HepG2 (cell line): ENCODE measurements at regions not wholly inside any gene's neighbourhood (a gene's known extent, or its start where the extent isn't known, plus 50 kb on each side); places are given as distances from the start of the nearest gene placed in this dataset.

ENCODE experiments used
- ATAC-seq: fragments of 200-7000 bp; cut with Tn5 transposase; 3 replicates; pipeline ENCODE4 v1.9.1; 2020; ENCODE audit warnings: mild to moderate bottlenecking, moderate library complexity
- BruUV-seq: library from RNA; stranded (reverse); fragments of 400-500 nt; replicated peaks from 2 replicates; lab custom pipeline; 2021; lab: Mats Ljungman, UMichigan
- CTCF ChIA-PET: fragments of 300-600 bp; formaldehyde crosslinking; extraction: SDS; loops from one replicate; lab custom pipeline; 2021; ENCODE audit warnings: low total read pairs, inconsistent platforms, low intra/inter-chr PET ratio; lab: Yijun Ruan, JAX
- POLR2A ChIA-PET: fragments of 350-600 bp; sonication (Branson Sonifier 250); formaldehyde crosslinking; loops from one replicate; lab custom pipeline; 2020; ENCODE audit warnings: antibody characterized with exemption, inconsistent platforms; lab: Yijun Ruan, JAX
- DNase-seq: peaks from one replicate; pipeline ENCODE4 v3.0.0-alpha.2; 2015; ENCODE audit warnings: low spot score
- FAIRE-seq: peaks from 3 replicates; lab custom pipeline; 2011; peaks lifted over from hg19 to GRCh38; lab: Jason Lieb, UNC
- H2AFZ ChIP-seq: one replicate; pipeline ENCODE4 v1.6.1; 2011; ENCODE audit warnings: low read length, inconsistent platforms
- H3K27ac ChIP-seq: fragments of 300-600 bp; 3 replicates; pipeline ENCODE4 v1.8.0; 2011; ENCODE audit warnings: mixed run types, mild to moderate bottlenecking, mixed read lengths, low read length, inconsistent platforms; ENCODE audit not compliant: insufficient read depth; ENCODE audit errors: extremely low read length
- H3K27me3 ChIP-seq, 2 experiments: fragments of 200-600 bp in 1 of 2; 2 replicates in 1 of 2; 3 replicates in 1 of 2; pipeline versions ENCODE4 v1.6.0 to v1.8.0; 2011; ENCODE audit warnings: low read length in 2 of 2, mild to moderate bottlenecking in 2 of 2, moderate library complexity in 2 of 2, inconsistent platforms in 1 of 2; ENCODE audit not compliant: insufficient read depth in 2 of 2, control insufficient read depth in 1 of 2
- H3K36me3 ChIP-seq, 2 experiments: fragments of 200-600 bp in 1 of 2; replicated peaks in 1 of 2; 2 replicates in 1 of 2; 3 replicates in 1 of 2; pipeline versions ENCODE4 v1.5.1 to v1.8.0; 2011; ENCODE audit warnings: low read length in 2 of 2, inconsistent platforms in 1 of 2; ENCODE audit not compliant: insufficient read depth in 2 of 2, control insufficient read depth in 1 of 2
- H3K4me1 ChIP-seq: 2 replicates; pipeline ENCODE4 v1.5.1; 2012; ENCODE audit warnings: low read length, inconsistent platforms; ENCODE audit not compliant: insufficient read depth
- H3K4me2 ChIP-seq: 2 replicates; pipeline ENCODE4 v1.6.0; 2011; ENCODE audit warnings: low read depth, low read length, inconsistent platforms
- H3K4me3 ChIP-seq, 3 experiments: fragments of 200-600 bp in 1 of 3; sonication (generic), shearing (Covaris generic) in 1 of 3; replicated peaks in 1 of 3; 2 replicates each; pipeline ENCODE4 v1.5.1; 2011 to 2016; ENCODE audit warnings: low read length in 3 of 3, inconsistent platforms in 2 of 3, low read depth in 2 of 3, mild to moderate bottlenecking in 2 of 3, control low read depth in 1 of 3, mixed read lengths in 1 of 3; ENCODE audit not compliant: insufficient read depth in 1 of 3
- H3K79me2 ChIP-seq: one replicate; pipeline ENCODE4 v1.6.1; 2011; ENCODE audit warnings: low read length, inconsistent platforms; ENCODE audit not compliant: insufficient read depth
- H3K9ac ChIP-seq: 2 replicates; pipeline ENCODE4 v1.6.0; 2011; ENCODE audit warnings: mild to moderate bottlenecking, low read depth, low read length, inconsistent platforms; ENCODE audit not compliant: insufficient read depth
- H3K9me3 ChIP-seq: 2 replicates; pipeline ENCODE4 v1.5.1; 2012; ENCODE audit warnings: mild to moderate bottlenecking, low read length
- H4K20me1 ChIP-seq: 2 replicates; pipeline ENCODE4 v1.6.0; 2011; ENCODE audit warnings: inconsistent platforms, mild to moderate bottlenecking, low read length, moderate library complexity; ENCODE audit not compliant: insufficient read depth
- ATAD3A ChIP-seq: sonication (generic); formaldehyde crosslinking; IDR thresholded peaks from 2 replicates; pipeline ENCODE4 v1.4.0; 2020; ENCODE audit warnings: missing genetic modification reagents
- ELF3 ChIP-seq: IDR thresholded peaks from 2 replicates; pipeline ENCODE4 v1.6.1; 2016; ENCODE audit warnings: missing genetic modification reagents, missing compliant biosample characterization
- NR2F2 ChIP-seq: IDR thresholded peaks from 2 replicates; pipeline ENCODE4 v1.6.1; 2012; ENCODE audit warnings: low read depth, inconsistent platforms, borderline replicate concordance
- SIX4 ChIP-seq: sonication (generic); formaldehyde crosslinking; IDR thresholded peaks from 2 replicates; pipeline ENCODE4 v1.4.0; 2020; ENCODE audit warnings: missing genetic modification reagents
- ZNF124 ChIP-seq: sonication (generic); formaldehyde crosslinking; IDR thresholded peaks from 2 replicates; pipeline ENCODE4 v1.4.0; 2020; ENCODE audit warnings: missing genetic modification reagents
- ZNF205 ChIP-seq: IDR thresholded peaks from 2 replicates; pipeline ENCODE4 v1.6.1; 2018; ENCODE audit warnings: missing biosample characterization, missing genetic modification reagents
- ZNF30 ChIP-seq: sonication (generic); formaldehyde crosslinking; IDR thresholded peaks from 2 replicates; pipeline ENCODE4 v1.5.0; 2020; ENCODE audit warnings: mild to moderate bottlenecking, missing genetic modification reagents
- ZSCAN22 ChIP-seq: sonication (generic); formaldehyde crosslinking; IDR thresholded peaks from 2 replicates; pipeline ENCODE4 v1.4.0; 2020; ENCODE audit warnings: mild to moderate bottlenecking, missing genetic modification reagents
- WGBS: methylation state at CpG from one replicate; pipeline ENCODE4 v1.1.6; 2017; ENCODE audit warnings: low lambda C conversion rate; 5-methylcytosine and 5-hydroxymethylcytosine counted together
- in situ Hi-C: cut with HindIII; loops from 2 replicates; pipeline ENCODE4 v1.10.0; 2017; ENCODE audit warnings: low pct_unique_long_range_greater_than_20kb; ENCODE audit not compliant: extremely low pct_ligation_motif_present
- intact Hi-C: fragments of 100-400 bp; cut with micrococcal nuclease; formaldehyde crosslinking; loops from one replicate; pipeline ENCODE4 v1.10.0; 2022; ENCODE audit not compliant: unreplicated experiment
- TF ChIP-seq, protein P1 (sequence below), 2 experiments: sonication (generic) in 1 of 2; formaldehyde crosslinking in 1 of 2; IDR thresholded peaks; 2 replicates each; pipeline versions ENCODE4 v1.6.1 to v1.9.0; 2014 to 2022; ENCODE audit warnings: antibody characterized with exemption in 1 of 2, borderline replicate concordance in 1 of 2, inconsistent platforms in 1 of 2, low read depth in 1 of 2, missing genetic modification reagents in 1 of 2
- TF ChIP-seq, protein P2 (sequence below): sonication (generic); formaldehyde crosslinking; IDR thresholded peaks from 2 replicates; pipeline ENCODE4 v1.4.0; 2020; ENCODE audit warnings: mild to moderate bottlenecking, missing genetic modification reagents
- TF ChIP-seq, protein P3 (sequence below): sonication (generic); formaldehyde crosslinking; conservative IDR thresholded peaks from 2 replicates; pipeline ENCODE4 v1.5.0; 2020; ENCODE audit warnings: missing genetic modification reagents
- TF ChIP-seq, protein P4 (sequence below): sonication (generic); formaldehyde crosslinking; IDR thresholded peaks from 2 replicates; pipeline ENCODE4 v1.8.0; 2023; ENCODE audit warnings: mild to moderate bottlenecking, missing genetic modification reagents

GRCh38 chr18:43656547-43656946 is 379.3 kb upstream of the SYT4 start:
- peaks cover 35% of the 10 kb centered on the region for H3K9me3 ChIP-seq
- no peaks in the 10 kb centered on the region for H3K27me3 ChIP-seq
- H3K4me1 ChIP-seq = no peaks in the 10 kb centered on the region
- H3K36me3 ChIP-seq = no peaks in the 10 kb centered on the region
- H2AFZ ChIP-seq = no peak overlapping the region
- in situ Hi-C loops (no loop called here), intact Hi-C loops (no loop called here)
- CTCF ChIA-PET = no interaction called here
- POLR2A ChIA-PET = no interaction called here
- ATAC-seq (no peak), FAIRE-seq (no peak), DNase-seq (no peak)
- H4K20me1 ChIP-seq = no peaks in the 10 kb centered on the region
- no peak overlapping the region for H3K4me2 ChIP-seq
- H3K4me3 ChIP-seq = no peak overlapping the region
- 0% methylated on average over 2 of the region's 2 CpGs for WGBS
- H3K79me2 ChIP-seq = no peaks in the 10 kb centered on the region
- no peak overlapping the region for H3K9ac ChIP-seq
- H3K27ac ChIP-seq = no peak overlapping the region
- BruUV-seq = no TSS peak
- TF ChIP-seq, protein P1, sequence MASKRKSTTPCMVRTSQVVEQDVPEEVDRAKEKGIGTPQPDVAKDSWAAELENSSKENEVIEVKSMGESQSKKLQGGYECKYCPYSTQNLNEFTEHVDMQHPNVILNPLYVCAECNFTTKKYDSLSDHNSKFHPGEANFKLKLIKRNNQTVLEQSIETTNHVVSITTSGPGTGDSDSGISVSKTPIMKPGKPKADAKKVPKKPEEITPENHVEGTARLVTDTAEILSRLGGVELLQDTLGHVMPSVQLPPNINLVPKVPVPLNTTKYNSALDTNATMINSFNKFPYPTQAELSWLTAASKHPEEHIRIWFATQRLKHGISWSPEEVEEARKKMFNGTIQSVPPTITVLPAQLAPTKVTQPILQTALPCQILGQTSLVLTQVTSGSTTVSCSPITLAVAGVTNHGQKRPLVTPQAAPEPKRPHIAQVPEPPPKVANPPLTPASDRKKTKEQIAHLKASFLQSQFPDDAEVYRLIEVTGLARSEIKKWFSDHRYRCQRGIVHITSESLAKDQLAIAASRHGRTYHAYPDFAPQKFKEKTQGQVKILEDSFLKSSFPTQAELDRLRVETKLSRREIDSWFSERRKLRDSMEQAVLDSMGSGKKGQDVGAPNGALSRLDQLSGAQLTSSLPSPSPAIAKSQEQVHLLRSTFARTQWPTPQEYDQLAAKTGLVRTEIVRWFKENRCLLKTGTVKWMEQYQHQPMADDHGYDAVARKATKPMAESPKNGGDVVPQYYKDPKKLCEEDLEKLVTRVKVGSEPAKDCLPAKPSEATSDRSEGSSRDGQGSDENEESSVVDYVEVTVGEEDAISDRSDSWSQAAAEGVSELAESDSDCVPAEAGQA (IDR thresholded peaks at IDR 0.05; ENCODE audit: low read depth) = no peak
- TF ChIP-seq, protein P1 (CRISPR knock-in tag; IDR thresholded peaks at IDR 0.05; ENCODE audit: borderline replicate concordance) = no peak
- TF ChIP-seq ZSCAN22 (CRISPR knock-in tag) (no peak), ELF3 (CRISPR knock-in tag) (no peak), ATAD3A (CRISPR knock-in tag) (no peak), ZNF205 (no peak), NR2F2 (no peak), ZNF30 (CRISPR knock-in tag) (no peak), SIX4 (no peak), ZNF124 (no peak)
- TF ChIP-seq, protein P2, sequence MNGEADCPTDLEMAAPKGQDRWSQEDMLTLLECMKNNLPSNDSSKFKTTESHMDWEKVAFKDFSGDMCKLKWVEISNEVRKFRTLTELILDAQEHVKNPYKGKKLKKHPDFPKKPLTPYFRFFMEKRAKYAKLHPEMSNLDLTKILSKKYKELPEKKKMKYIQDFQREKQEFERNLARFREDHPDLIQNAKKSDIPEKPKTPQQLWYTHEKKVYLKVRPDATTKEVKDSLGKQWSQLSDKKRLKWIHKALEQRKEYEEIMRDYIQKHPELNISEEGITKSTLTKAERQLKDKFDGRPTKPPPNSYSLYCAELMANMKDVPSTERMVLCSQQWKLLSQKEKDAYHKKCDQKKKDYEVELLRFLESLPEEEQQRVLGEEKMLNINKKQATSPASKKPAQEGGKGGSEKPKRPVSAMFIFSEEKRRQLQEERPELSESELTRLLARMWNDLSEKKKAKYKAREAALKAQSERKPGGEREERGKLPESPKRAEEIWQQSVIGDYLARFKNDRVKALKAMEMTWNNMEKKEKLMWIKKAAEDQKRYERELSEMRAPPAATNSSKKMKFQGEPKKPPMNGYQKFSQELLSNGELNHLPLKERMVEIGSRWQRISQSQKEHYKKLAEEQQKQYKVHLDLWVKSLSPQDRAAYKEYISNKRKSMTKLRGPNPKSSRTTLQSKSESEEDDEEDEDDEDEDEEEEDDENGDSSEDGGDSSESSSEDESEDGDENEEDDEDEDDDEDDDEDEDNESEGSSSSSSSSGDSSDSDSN (CRISPR knock-in tag) = no peak
- TF ChIP-seq, protein P3, sequence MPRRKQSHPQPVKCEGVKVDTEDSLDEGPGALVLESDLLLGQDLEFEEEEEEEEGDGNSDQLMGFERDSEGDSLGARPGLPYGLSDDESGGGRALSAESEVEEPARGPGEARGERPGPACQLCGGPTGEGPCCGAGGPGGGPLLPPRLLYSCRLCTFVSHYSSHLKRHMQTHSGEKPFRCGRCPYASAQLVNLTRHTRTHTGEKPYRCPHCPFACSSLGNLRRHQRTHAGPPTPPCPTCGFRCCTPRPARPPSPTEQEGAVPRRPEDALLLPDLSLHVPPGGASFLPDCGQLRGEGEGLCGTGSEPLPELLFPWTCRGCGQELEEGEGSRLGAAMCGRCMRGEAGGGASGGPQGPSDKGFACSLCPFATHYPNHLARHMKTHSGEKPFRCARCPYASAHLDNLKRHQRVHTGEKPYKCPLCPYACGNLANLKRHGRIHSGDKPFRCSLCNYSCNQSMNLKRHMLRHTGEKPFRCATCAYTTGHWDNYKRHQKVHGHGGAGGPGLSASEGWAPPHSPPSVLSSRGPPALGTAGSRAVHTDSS = no peak
- TF ChIP-seq, protein P4, sequence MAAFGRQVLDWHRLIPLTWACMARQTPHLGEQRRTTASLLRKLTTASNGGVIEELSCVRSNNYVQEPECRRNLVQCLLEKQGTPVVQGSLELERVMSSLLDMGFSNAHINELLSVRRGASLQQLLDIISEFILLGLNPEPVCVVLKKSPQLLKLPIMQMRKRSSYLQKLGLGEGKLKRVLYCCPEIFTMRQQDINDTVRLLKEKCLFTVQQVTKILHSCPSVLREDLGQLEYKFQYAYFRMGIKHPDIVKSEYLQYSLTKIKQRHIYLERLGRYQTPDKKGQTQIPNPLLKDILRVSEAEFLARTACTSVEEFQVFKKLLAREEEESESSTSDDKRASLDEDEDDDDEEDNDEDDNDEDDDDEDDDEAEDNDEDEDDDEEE (CRISPR knock-in tag) = no peak
